DND-41 (cell line): ENCODE measurements at regions not wholly inside any gene's neighbourhood (a gene's known extent, or its start where the extent isn't known, plus 50 kb on each side); places are given as distances from the start of the nearest gene placed in this dataset.

Experiments used
- CTCF ChIP-seq: IDR thresholded peaks from 2 replicates; pipeline ENCODE4 v1.5.1; 2012; ENCODE audit warnings: borderline replicate concordance, low read length, moderate library complexity, mild to moderate bottlenecking; ENCODE audit not compliant: poor library complexity, severe bottlenecking; ENCODE audit errors: extremely low read depth
- EZH2 ChIP-seq: IDR thresholded peaks from 3 replicates; pipeline ENCODE4 v1.6.1; 2012; ENCODE audit warnings: borderline replicate concordance, low read depth, mild to moderate bottlenecking, moderate library complexity, low read length, inconsistent platforms; ENCODE audit not compliant: severe bottlenecking

DNA sequence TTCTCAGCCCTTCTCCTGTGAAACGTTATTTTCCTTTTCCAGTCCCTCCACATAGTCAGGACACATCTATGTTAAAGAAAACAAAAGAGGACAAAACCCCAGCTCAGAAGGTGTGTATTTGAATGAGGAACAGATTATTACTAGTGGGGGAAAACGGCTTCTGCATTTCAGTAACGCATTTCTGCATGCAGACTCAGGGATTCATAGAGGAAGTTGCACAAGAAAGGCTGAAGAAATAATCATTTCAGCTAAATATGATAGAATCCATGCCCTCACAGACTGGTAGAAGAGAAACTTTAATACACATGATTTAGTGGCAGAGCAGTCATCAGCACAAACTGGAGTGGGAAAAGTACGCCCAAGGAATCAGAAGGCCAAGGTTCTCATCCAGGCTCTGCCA is 270.8 kb upstream of the FGF13 start:
- TF ChIP-seq CTCF, result no peak
- no peak for TF ChIP-seq EZH2
